Brain microvascular endothelial cell (primary cell): ENCODE measurements at regions not wholly inside any gene's neighbourhood (a gene's known extent, or its start where the extent isn't known, plus 50 kb on each side); places are given as distances from the start of the nearest gene placed in this dataset.

Experiments used
- DNase-seq: peaks from one replicate; pipeline ENCODE4 v3.0.0-alpha.2; 2020
- H3K27ac ChIP-seq: fragments of 250-450 bp; sonication (Bioruptor Pico); 2 replicates; pipeline ENCODE4 v1.5.1; 2020; ENCODE audit warnings: mild to moderate bottlenecking, moderate library complexity
- H3K27me3 ChIP-seq: fragments of 250-450 bp; sonication (Bioruptor Pico); replicated peaks from 2 replicates; pipeline ENCODE4 v1.5.1; 2020; ENCODE audit warnings: mild to moderate bottlenecking
- H3K36me3 ChIP-seq: fragments of 250-450 bp; sonication (Bioruptor Pico); replicated peaks from 2 replicates; pipeline ENCODE4 v1.5.1; 2020; ENCODE audit warnings: mild to moderate bottlenecking
- H3K4me3 ChIP-seq: 2 replicates; pipeline ENCODE4 v1.5.1; 2011; ENCODE audit warnings: low read depth, mild to moderate bottlenecking, control low read depth, low read length, moderate library complexity
- CTCF ChIP-seq: IDR thresholded peaks from 2 replicates; pipeline ENCODE4 v1.5.1; 2011; ENCODE audit warnings: low read depth, mild to moderate bottlenecking, moderate library complexity, low read length, control low read depth, inconsistent platforms; ENCODE audit errors: missing control alignments
- in situ Hi-C: cut with HindIII; loops from 2 replicates; pipeline ENCODE4 v1.10.0; 2017; ENCODE audit warnings: low sequenced_read_pairs, low pct_ligation_motif_present

GRCh38 chr18:40739029-40739428 lies 1216.0 kb upstream of the PIK3C3 start:
- Histone ChIP-seq H3K36me3 (no peaks in the 10 kb centered on the region), H3K4me3 (no peak overlapping the region), H3K27me3 (no peaks in the 10 kb centered on the region), H3K27ac (no peak overlapping the region)
- in situ Hi-C loops: no loop called here
- DNase-seq: no peak
- TF ChIP-seq CTCF: no peak

- DNase-seq: no peak
- TF ChIP-seq CTCF: no peak
- H3K27me3 ChIP-seq: no peaks in the 10 kb centered on the region
- H3K36me3 ChIP-seq: no peaks in the 10 kb centered on the region
- no peak overlapping the region for H3K4me3 ChIP-seq
- in situ Hi-C loops: no loop called here
- H3K27ac ChIP-seq: no peak overlapping the region
Measured at GRCh38 chr18:40738321-40738880, 1216.6 kb upstream of the PIK3C3 start.

- DNase-seq: peak; percentile 6
- in situ Hi-C loops: no loop called here
- Histone ChIP-seq H3K4me3 (no peak overlapping the region), H3K27ac (no peak overlapping the region), H3K27me3 (no peaks in the 10 kb centered on the region), H3K36me3 (no peaks in the 10 kb centered on the region)
- TF ChIP-seq CTCF: no peak
Measured at GRCh38 chr18:40708726-40709125, 1246.3 kb upstream of the PIK3C3 start.

GRCh38 chr18:40707797-40708196 lies 1247.2 kb upstream of the PIK3C3 start:
- H3K36me3 ChIP-seq: no peaks in the 10 kb centered on the region
- no peak for DNase-seq
- H3K27ac ChIP-seq: no peak overlapping the region
- no peaks in the 10 kb centered on the region for H3K27me3 ChIP-seq
- no peak for TF ChIP-seq CTCF
- in situ Hi-C loops: no loop called here
- no peak overlapping the region for H3K4me3 ChIP-seq

- in situ Hi-C loops: no loop called here
- Histone ChIP-seq H3K36me3 (no peaks in the 10 kb centered on the region), H3K27me3 (no peaks in the 10 kb centered on the region), H3K4me3 (no peak overlapping the region), H3K27ac (no peak overlapping the region)
- no peak for DNase-seq
- no peak for TF ChIP-seq CTCF
Measured at GRCh38 chr18:40698129-40698528, 1256.9 kb upstream of the PIK3C3 start.

- no peak overlapping the region for H3K27ac ChIP-seq
- no peaks in the 10 kb centered on the region for H3K36me3 ChIP-seq
- no peak for TF ChIP-seq CTCF
- no peaks in the 10 kb centered on the region for H3K27me3 ChIP-seq
- no peak for DNase-seq
- H3K4me3 ChIP-seq: no peak overlapping the region
- in situ Hi-C loops: no loop called here
Measured at GRCh38 chr18:40695526-40695925, 1259.5 kb upstream of the PIK3C3 start.
